CD4-positive, alpha-beta T cell treated with Interleukin-21 for 1 hour (primary cell): ENCODE measurements at regions not wholly inside any gene's neighbourhood (a gene's known extent, or its start where the extent isn't known, plus 50 kb on each side); places are given as distances from the start of the nearest gene placed in this dataset.
"Not testable (repeated sequence)": the region's sequence is repeated elsewhere in the genome, so short reads cannot be mapped to it uniquely, and the experiment has no call there.

ENCODE experiments used
- DNase-seq: peaks from one replicate; pipeline ENCODE4 v3.0.0-alpha.2; 2020

DNA sequence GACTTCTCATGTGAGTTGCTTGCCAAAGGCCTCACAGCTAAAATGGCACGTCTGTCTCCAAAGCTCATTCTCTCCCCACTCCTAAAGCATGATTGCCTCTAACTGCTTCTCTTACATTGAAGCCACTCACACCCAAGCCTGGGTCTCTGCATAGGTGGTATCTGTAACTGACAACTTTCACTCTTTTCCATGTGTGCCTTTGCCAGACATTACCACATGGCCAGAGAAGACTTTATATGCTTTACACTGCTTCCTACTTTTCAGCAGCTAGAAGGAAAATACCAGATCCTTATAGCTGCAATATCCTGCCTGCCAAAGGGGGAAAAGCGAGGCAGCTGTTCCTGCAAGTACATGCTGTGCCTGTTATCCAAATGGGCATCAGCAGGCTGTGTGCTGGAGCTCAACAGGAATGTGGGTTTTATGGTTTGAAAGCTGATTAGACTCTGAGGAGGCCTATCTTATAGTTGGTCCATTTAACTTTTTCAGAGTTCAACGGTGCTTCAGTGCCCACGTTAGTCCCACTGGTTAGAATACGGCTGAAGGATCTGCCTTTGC, 547.1 kb downstream of the RAB38 start:
- DNase-seq, result no peak

DNA sequence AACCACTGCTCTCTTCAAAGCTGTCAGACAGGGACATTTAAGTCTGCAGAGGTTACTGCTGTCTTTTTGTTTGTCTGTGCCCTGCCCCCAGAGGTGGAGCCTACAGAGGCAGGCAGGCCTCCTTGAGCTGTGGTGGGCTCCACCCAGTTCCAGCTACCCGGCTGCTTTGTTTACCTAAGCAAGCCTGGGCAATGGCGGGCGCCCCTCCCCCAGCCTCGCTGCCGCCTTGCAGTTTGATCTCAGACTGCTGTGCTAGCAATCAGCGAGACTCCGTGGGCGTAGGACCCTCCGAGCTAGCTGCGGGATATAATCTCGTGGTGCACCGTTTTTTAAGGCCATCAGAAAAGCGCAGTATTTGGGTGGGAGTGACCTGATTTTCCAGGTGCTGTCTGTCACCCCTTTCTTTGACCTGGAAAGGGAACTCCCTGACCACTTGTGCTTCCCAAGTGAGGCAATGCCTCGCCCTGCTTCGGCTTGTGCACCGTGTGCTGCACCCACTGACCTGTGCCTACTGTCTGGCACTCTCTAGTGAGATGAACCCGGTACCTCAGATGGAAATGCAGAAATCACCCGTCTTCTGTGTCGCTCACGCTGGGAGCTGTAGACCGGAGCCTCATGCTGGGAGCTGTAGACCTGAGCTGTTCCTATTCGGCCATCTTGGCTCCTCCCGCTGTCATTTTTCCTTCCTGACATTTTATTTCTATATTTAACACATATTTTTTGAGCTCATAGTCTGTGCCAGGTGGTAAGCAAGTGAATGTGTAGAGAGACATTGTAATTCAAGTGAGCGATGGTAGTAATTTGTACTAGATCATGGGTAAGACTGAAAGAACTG, 551.5 kb downstream of the RAB38 start:
- DNase-seq, result not testable (repeated sequence)

DNA sequence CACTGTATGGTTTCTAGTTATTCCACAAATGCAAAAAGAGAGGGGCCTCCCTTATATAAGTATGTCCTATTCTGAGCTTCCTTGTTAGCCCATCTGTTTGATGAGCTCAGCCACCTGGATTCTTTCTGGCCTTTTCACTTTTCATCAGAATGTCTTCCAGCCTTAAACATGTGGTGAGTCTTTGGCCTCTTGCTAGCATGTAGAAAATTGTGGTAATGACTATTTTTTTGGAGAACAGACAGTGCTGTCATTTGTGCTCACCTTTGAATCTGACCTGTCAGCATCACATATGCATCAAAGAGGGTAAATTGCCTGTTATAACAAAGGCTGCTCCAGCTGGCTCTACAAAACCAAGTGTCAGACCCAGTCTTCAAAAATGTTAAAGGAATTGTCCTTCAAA, 558.7 kb downstream of the RAB38 start:
- no peak for DNase-seq

DNA sequence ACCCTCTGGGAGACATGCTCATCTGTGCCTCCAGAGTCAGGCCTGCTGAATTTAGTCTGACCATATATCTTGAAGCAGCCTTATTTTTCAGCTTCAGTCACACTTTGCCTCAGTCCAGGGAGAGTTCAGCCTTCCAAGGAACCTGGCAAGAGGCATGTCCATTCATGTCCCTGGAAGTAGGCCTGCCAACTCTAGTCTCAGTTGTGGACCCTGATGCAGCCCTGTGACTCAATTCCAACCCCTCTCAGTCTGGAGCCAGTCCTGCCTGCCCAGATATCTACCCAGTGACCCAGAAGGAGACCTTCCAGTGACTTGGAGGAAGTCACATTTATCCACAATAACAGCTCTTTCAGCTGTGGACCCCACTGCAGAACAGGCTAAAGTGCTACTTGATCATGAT, 566.6 kb downstream of the TMEM135 start:
- no peak for DNase-seq

DNA sequence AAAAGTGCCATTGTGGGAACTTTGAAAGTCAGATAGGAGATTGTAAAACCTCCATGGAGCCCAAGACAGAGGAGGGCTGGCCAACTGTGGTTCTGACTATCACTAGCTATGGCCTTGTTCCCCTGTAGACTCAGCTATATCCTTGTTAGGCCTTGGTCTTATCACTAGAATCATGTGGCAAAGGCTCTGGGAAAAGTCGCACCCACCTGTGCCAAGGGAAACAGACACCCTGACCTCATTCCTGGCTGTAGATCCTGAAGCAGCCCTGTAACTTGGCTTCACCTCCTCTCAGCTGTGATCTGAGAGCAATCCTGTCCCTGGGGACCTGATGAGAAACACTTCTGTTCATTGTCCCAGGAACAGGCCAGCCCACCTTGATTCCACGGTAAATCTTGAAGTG, 566.2 kb downstream of the TMEM135 start:
- no peak for DNase-seq

DNA sequence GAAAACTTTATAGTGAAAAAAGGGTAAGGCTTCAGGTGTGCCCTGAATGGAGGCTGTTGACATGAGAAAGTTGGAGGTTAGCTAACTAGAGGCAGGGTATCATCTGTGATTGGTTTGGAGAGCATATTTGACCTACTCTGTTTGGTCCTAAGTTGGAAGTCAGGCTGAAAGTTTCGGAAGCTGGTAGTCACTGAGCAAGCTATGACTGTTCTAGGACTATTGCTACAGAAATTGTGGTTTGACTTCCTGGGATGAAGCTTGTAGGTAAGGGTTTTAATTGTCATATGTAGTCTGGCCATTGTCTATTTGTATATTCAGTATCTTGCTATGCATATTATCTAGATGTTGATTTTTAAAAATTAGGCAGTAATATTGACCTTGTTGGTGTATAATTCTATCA, 565.0 kb downstream of the TMEM135 start:
- no peak for DNase-seq

DNA sequence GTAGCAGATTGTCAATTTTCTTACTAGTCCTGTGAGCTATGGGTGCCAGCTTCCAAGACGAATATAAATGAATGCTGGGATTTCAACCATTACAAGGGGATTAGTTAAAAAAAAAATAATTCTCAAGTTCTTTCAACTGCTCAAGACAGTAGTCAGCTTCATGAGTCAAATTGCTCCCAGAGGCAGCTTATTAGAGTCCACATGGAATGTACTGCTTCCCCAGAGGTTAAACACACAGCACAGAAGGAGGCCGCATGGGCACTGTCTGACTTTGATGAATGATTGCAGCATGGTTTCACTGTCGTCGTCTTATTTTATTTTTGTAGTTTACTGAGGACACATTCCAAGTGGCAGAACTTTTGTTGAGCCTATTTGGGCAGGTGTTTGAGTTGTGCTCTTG, 563.2 kb downstream of the TMEM135 start:
- DNase-seq, result no peak

DNA sequence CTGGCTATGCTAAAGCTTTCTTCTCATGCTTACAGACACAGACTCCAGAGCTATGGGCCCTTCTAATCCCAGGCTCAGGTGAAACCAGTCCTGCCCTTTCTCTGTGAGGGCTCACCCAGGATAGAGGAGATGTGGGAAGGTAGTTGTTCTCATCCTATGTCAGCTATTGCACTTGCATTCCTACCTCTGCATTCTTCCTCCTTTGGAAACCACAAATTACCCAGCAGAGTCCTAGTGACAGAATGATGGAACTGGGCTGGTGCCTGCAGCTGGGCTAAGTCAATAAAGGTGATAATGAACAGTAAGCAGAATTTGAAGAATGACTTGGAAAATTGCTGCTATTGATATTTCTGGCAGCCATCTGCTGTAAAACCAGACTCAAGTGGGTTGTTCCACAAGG, 560.0 kb downstream of the TMEM135 start:
- no peak for DNase-seq

DNA sequence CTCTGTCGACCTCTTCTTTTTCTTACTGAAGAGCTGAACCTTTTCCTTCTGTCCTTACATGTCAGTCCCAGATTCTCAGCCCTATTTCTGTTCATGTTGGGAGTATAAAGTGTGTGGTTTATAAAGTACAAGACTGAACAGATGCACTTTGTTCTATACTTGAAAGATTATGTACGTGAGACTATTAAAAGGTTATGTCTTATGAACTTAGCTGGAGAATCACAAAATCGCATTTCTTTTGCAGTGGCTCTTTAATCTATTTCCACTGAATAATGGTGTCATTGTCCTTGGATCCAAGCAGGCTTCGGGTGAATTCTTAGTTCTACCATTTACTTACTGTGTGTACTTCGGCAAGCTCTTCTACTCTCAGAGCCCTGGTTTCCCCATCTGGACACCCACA, 558.4 kb downstream of the TMEM135 start:
- DNase-seq, result no peak

DNA sequence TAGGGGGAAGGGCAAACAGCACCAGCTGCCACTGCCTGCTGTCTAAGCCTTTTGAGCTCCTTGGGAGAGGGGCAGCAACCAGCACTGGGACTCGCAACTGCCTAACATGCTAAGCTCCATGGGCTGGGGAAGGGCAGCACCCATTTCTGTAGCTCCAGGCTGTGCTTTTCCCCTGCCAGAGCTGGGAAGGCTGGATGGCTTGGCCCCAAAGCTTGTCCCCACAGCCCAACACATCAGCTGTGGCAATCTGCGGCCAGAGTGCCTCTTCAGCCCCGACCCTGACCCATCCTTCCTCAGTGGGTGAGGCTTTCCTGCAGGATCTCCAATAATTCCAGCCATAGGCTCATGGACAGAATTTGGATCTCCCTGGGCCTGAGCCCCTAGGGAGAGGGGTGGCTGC, 551.3 kb downstream of the TMEM135 start:
- no peak for DNase-seq

DNA sequence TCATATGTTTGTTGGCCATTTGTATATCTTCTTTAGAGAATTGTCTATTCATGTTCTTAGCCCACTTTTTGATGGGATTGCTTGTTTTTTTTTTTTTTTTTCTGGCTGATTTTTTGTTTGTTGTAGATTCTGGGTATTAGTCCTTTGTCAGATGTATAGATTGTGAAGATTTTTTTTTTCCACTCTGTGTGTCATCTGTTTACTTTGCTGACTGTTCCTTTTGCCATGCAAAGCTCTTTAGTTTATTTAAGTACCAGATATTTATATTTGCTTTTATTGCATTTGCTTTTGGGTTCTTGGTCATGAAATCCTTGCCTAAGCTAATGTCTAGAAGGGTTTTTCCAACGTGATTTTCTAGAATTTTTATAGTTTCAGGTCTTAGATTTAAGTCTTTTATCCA, 547.9 kb downstream of the TMEM135 start:
- not testable (repeated sequence) for DNase-seq

DNA sequence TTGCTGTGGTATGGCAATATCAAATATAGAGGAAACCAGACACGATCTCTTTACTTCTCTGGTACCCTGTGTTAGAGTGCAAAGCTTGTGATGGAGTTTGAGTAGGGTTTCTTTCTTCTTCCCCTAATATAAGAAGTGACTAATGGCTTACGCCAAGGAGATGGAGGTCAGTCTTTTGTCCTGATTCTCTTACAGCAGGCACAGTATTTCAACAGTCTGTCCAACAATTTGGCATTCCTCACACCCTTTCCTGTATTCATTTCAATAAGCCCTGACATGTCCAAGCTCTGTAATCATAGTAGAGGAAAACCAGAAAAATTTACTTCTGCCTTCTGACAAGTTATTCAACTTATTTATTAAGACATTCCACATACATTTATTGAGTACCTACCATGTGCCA, 546.2 kb downstream of the TMEM135 start:
- no peak for DNase-seq

DNA sequence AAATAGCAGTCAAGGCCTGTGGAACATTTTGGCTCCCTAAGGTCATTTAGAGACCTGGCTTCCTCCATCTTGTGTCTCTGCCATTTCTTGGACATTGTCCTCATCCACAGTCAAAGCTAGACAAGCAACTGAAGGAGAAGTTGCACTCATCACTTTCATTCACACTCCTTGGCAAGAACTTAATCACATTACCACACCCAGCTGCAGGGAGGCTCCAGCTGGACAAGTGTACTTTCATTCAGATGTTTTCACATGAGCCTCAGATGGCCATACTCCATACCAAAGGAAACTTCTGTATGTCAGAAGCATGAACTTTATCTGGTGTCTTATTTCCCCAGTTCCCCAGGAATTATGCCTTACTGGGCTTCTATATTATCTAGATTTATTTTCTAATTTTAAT, 537.4 kb downstream of the TMEM135 start:
- no peak for DNase-seq

DNA sequence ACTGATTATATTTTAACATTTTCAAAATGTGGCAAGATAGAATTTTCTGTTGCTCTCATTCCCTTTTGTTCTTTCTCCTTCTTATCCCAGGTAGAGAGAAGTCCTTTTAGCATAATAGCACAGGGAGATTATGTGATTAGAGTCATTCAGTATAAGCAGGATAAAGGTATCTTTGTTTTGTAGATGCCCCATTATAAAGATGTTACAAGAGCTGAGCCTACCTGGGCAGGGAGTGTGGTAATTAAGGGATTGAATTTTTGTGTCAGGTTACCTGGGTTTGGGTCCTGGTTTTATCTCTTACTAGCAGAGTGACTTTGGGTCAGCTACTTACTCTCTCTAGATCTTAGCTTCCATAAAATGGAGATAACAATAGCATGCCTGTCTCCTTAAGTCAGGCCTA, 536.5 kb downstream of the TMEM135 start:
- no peak for DNase-seq

DNA sequence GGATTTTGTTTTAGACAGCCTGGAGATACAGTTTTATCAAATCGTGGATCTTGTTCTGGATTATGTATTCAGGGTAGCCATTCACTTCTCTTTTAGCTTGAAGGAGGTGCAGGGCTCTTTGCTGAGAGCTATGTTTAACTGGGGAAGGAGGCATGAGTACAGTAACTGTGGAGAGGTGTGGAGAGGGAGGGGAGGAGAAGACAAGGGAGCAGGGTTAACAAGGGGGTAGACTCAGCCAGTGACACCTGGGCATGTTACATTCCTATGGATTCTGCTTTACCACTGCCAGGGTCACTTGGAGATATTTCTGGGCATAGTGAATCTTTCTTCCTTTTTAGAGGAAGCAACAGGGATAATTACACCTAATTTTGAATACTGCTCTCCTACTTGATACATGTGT, 536.0 kb downstream of the TMEM135 start:
- no peak for DNase-seq

DNA sequence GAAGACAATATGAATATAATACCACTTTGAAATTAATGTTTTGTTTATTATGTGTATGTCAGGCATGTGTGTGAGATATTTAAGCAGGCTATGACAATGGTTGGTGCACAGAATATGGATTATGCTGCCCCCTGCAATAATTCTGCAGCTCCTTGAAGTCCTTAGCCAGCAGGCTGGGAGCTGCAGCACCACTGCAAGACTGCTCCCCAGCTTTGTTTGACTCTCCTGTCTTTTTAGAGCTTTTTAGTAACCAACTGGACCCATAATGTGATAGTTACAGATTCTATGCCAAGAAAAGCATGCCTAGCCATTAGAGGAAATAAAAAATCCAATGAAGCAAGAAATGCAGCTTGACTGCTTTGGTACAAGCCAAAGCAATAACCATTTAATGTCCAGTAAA, 535.1 kb downstream of the TMEM135 start:
- DNase-seq, result no peak

DNA sequence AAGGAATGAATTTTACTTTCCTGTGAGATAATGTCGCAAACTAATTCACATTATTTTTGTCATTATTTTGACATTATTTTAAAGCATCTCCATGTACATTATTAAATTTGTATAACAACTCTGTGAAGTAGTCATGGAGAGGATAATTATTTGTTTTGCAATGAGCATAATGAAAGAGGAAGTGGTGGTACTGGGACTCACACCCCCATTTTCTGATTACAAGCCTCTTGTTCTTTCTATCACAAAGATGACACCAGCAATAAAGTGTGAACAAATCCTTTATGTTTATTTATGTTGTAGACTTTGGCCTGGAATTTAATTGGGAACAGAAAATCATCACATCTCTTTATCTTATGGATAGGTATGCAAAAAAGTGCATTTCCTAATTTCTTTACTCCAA, 522.6 kb downstream of the TMEM135 start:
- no peak for DNase-seq

DNA sequence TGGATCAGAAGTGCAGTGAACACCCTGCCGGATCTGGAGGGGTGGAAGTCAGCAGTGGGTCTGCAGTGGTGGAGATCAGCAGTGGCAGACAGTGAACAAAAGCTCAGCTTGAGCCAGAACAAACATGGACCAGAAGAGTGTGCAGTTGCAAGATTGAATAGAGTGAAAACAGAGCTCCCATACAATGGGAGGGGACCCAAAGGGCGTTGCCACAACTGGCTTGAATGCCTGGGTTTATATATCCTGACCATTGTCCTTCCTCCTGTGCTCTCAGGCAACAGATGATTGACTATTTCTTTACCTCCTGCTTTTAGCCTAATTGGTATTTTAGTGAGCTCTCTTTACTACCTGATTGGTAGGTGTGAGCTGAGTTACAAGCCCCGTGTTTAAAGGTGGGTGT, 522.1 kb downstream of the TMEM135 start:
- not testable (repeated sequence) for DNase-seq

DNA sequence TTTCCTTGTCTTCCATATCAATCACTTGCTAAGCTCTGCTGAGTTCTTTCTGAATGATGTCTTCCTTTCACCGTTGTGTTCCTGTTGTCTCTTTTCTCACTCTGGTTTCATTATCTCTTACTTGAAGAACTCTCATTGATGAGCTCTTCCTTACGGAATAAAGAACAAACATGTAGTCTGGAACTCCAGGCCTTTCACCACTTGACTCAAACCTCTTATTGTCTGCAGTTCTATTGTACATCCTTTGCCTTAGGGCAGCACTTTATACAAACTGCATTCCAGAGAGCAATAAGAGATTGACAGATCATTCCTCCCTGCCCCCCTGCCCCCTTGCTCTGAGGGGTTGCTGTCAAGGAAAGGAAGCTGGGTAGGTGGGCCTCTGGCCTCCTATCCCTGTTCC, 517.4 kb downstream of the TMEM135 start:
- no peak for DNase-seq

DNA sequence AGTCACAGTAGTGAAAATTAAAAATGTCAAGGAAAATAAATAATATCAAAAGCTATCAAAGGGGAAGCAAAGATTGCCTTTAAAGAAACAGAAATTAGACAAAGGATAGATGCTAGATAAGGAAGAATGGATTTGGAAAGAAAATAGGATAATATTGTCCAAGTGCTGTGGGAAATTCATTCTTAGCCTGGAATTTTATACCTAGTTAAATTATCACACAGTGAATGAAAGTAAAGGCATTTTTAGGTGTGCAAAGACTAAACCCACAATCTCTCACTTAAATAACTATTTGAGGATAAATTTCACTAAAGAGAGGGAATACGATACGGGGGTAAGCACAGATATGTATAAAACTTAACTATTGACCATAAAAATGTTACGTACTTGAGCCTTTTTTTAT, 511.1 kb downstream of the TMEM135 start:
- DNase-seq, result no peak

DNA sequence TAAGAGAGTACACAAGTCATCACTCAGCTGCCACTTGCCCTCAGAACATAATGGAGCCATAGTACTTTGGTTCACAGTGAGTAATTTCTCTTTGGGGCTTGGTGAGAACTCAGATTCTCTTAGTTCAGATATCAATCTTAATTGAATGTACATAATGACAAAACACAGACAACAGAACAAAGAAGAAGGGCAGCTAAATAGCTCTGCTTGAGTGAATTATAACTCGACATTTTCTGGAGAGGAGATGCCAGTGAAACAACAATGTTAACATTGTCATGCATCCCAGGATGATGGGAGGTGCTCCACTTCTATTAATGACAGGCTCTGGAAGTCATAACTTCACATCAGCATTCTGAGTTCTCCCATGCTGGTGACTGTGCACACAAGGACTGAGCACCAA, 508.1 kb downstream of the TMEM135 start:
- no peak for DNase-seq

DNA sequence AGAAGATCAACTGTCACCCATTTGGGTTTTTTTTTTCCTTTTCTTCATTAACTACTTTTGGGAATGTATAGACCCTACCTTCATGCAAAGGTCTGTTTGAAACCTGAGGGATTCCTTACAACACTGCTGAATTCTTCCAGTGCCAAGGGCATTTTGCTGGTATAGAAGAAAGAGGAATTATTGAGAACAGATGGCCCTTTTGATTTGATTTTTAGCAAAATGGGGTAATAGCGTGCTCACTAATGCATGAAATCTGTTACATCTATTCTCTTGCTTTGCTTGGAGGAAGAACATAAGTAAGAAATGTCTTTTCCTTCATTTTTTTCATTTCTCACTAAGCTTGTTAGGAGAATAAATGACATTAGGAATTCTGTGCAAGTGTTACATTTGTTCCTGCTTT, 501.9 kb downstream of the TMEM135 start:
- no peak for DNase-seq

DNA sequence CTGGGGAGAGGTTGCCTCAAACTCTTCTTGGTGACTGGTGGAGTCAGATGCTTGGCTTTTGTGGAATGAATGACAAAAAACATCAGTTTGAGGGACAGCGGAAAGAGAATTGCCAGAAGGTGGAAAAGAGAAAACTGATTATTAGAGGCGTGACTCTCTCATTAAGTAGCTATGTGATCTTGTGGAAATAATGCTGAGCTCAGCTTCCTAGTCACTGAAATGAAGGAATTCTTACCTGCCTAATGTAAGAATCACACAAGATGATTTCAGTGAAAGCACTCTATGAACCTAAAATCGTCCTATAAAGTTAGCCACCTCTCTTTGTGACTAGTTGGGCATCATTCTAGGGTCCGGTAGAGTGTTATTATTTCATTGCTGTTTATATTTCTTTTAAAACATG, 498.8 kb downstream of the TMEM135 start:
- DNase-seq, result no peak

DNA sequence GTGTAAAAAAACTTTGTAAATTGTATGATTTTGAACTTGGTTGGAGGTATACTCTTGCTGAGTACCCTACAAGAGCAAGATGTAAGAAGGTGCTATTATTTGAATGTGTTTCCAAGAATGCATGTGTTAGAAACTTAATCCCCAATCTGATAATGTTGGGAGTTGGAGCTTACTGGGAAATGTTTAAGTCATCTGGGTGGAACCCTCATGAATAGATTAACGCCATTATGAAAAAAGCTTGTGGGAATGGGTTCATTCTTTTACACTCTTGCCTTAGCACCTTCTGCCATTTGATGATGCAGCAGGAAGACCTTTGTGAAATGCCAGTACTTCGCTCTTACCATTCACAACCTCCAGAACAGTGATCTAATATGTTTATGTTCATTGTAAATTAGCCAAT, 498.3 kb downstream of the TMEM135 start:
- DNase-seq, result no peak

DNA sequence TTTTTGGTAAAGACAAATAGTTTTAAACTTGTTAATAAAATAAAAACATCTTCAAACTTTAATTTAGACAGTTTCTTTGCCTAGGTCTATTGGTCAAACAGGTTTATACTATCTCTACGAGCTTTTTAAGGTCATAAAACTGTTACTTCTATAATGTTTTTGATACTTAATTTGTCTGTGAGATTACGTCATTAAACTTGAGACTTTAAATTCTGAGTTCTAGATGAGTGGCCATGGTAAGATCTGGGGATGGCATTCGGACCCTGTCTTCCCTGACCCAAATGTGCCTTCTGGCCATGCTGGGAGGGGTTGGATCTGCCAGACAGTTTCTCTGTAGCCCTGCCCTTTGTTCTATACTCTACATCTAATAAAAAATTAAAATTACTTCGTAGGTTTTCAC, 497.8 kb downstream of the TMEM135 start:
- no peak for DNase-seq
